AG09309 (cell line): ENCODE measurements at regions not wholly inside any gene's neighbourhood (a gene's known extent, or its start where the extent isn't known, plus 50 kb on each side); places are given as distances from the start of the nearest gene placed in this dataset.

Experiments used
- DNase-seq: peaks from one replicate; pipeline ENCODE4 v3.0.0-alpha.2; 2010; ENCODE audit warnings: low read depth
- H3K4me3 ChIP-seq: 2 replicates; pipeline ENCODE4 v1.5.1; 2011; ENCODE audit warnings: mild to moderate bottlenecking, low read depth, low read length, moderate library complexity; ENCODE audit not compliant: control insufficient read depth
- CTCF ChIP-seq: IDR thresholded peaks from 2 replicates; pipeline ENCODE4 v1.5.1; 2011; ENCODE audit warnings: mild to moderate bottlenecking, low read depth, low read length, inconsistent platforms; ENCODE audit not compliant: insufficient read depth, control insufficient read depth; ENCODE audit errors: missing control alignments

GRCh38 chr2:12341215-12341614 is 375.5 kb upstream of the TRIB2 start:
- no peak overlapping the region for H3K4me3 ChIP-seq
- DNase-seq: no peak
- TF ChIP-seq CTCF: no peak

- TF ChIP-seq CTCF: no peak
- no peak overlapping the region for H3K4me3 ChIP-seq
- DNase-seq: no peak
These were observed 374.8 kb upstream of the TRIB2 start for GRCh38 chr2:12341920-12342319.

- no peak for TF ChIP-seq CTCF
- no peak for DNase-seq
- no peak overlapping the region for H3K4me3 ChIP-seq
These were observed 373.6 kb upstream of the TRIB2 start for GRCh38 chr2:12343141-12343540.

- DNase-seq: no peak
- no peak overlapping the region for H3K4me3 ChIP-seq
- no peak for TF ChIP-seq CTCF
These were observed 369.7 kb upstream of the TRIB2 start for GRCh38 chr2:12347066-12347493.

GRCh38 chr2:12348216-12348615 is 368.5 kb upstream of the TRIB2 start:
- H3K4me3 ChIP-seq: no peak overlapping the region
- TF ChIP-seq CTCF: no peak
- DNase-seq: no peak

GRCh38 chr2:12350821-12351220 is 365.9 kb upstream of the TRIB2 start:
- no peak for TF ChIP-seq CTCF
- no peak for DNase-seq
- no peak overlapping the region for H3K4me3 ChIP-seq

- no peak for TF ChIP-seq CTCF
- H3K4me3 ChIP-seq: no peak overlapping the region
- DNase-seq: no peak
These were observed 363.8 kb upstream of the TRIB2 start for GRCh38 chr2:12352889-12353288.
